GM12864 (cell line): ENCODE measurements at regions not wholly inside any gene's neighbourhood (a gene's known extent, or its start where the extent isn't known, plus 50 kb on each side); places are given as distances from the start of the nearest gene placed in this dataset.

Source experiments
- DNase-seq: peaks from one replicate; pipeline ENCODE4 v3.0.0-alpha.2; 2011; ENCODE audit warnings: low read depth
- H3K4me3 ChIP-seq: 2 replicates; pipeline ENCODE4 v1.5.1; 2011; ENCODE audit warnings: mild to moderate bottlenecking, low read depth, low read length, control low read depth
- CTCF ChIP-seq: IDR thresholded peaks from 2 replicates; pipeline ENCODE4 v1.5.1; 2011; ENCODE audit warnings: low read depth, mild to moderate bottlenecking, moderate library complexity, low read length, control low read depth, inconsistent platforms; ENCODE audit errors: missing control alignments

GRCh38 chr9:12874395-12874794 is 99.6 kb downstream of the LURAP1L start:
- no peak overlapping the region for H3K4me3 ChIP-seq
- DNase-seq = no peak
- TF ChIP-seq CTCF = no peak

- H3K4me3 ChIP-seq = no peak overlapping the region
- DNase-seq = no peak
- no peak for TF ChIP-seq CTCF
Measured at GRCh38 chr9:12875191-12875590, 100.4 kb downstream of the LURAP1L start.

GRCh38 chr9:12876872-12877271 is 102.1 kb downstream of the LURAP1L start:
- TF ChIP-seq CTCF = no peak
- no peak for DNase-seq
- no peak overlapping the region for H3K4me3 ChIP-seq

- no peak for TF ChIP-seq CTCF
- H3K4me3 ChIP-seq = no peak overlapping the region
- DNase-seq = no peak
Measured at GRCh38 chr9:12878351-12878978, 103.6 kb downstream of the LURAP1L start.

GRCh38 chr9:12879961-12880360 is 105.1 kb downstream of the LURAP1L start:
- DNase-seq = no peak
- no peak for TF ChIP-seq CTCF
- H3K4me3 ChIP-seq = no peak overlapping the region

- no peak overlapping the region for H3K4me3 ChIP-seq
- TF ChIP-seq CTCF = no peak
- no peak for DNase-seq
Measured at GRCh38 chr9:12880406-12881015, 105.7 kb downstream of the LURAP1L start.

- TF ChIP-seq CTCF = no peak
- DNase-seq = no peak
Measured at GRCh38 chr9:12882430-12882829, 107.6 kb downstream of the LURAP1L start.

More at GRCh38 chr9:12882430-12882829, 107.6 kb downstream of the LURAP1L start:
- H3K4me3 ChIP-seq = no peak overlapping the region
